ENCODE measurements at regions not wholly inside any gene's neighbourhood (a gene's known extent, or its start where the extent isn't known, plus 50 kb on each side); places are given as distances from the start of the nearest gene placed in this dataset.

GRCh38 chr1:80989455-80989854 is 811.3 kb upstream of the ADGRL2 start:
- peaks cover 2 to 3% of the 10 kb centered on the region in 2 donors for H3K9me3 Mint-ChIP-seq
- no peaks in the 10 kb centered on the region for H3K27me3 Mint-ChIP-seq (ENCODE audit: low read depth)
- no peaks in the 10 kb centered on the region for H3K4me1 Mint-ChIP-seq (ENCODE audit: low read depth)
- DNase-seq = no peak
- H3K4me3 Mint-ChIP-seq = no peak overlapping the region
- no peak for ATAC-seq (replicated peaks in 1 of 2)
- H3K36me3 Mint-ChIP-seq (ENCODE audit: insufficient read depth in 2 of 2) = no peaks in the 10 kb centered on the region
- no peak overlapping the region for H3K27ac Mint-ChIP-seq

GRCh38 chr1:80988926-80989325 is 811.8 kb upstream of the ADGRL2 start:
- Mint-ChIP-seq H3K4me3 (no peak overlapping the region), H3K4me1 (ENCODE audit: low read depth) (no peaks in the 10 kb centered on the region), H3K36me3 (ENCODE audit: insufficient read depth in 2 of 2) (no peaks in the 10 kb centered on the region), H3K27me3 (ENCODE audit: low read depth) (no peaks in the 10 kb centered on the region), H3K27ac (no peak overlapping the region), H3K9me3 (peaks cover 2 to 3% of the 10 kb centered on the region in 2 donors)
- ATAC-seq (replicated peaks in 1 of 2) = no peak
- no peak for DNase-seq

GRCh38 chr1:80987824-80988223 is 812.9 kb upstream of the ADGRL2 start:
- H3K27me3 Mint-ChIP-seq (ENCODE audit: low read depth) = no peaks in the 10 kb centered on the region

GRCh38 chr1:80987106-80987505 is 813.6 kb upstream of the ADGRL2 start:
- Mint-ChIP-seq H3K27me3 (ENCODE audit: low read depth) (no peaks in the 10 kb centered on the region), H3K27ac (no peak overlapping the region), H3K4me1 (ENCODE audit: low read depth) (no peaks in the 10 kb centered on the region), H3K4me3 (no peak overlapping the region), H3K9me3 (peaks cover 2 to 3% of the 10 kb centered on the region in 2 donors), H3K36me3 (ENCODE audit: insufficient read depth in 2 of 2) (no peaks in the 10 kb centered on the region)
- DNase-seq (no peak), ATAC-seq (replicated peaks in 1 of 2) (no peak)

More at GRCh38 chr1:80987824-80988223, 812.9 kb upstream of the ADGRL2 start:
- no peak overlapping the region for H3K4me3 Mint-ChIP-seq
- ATAC-seq (replicated peaks in 1 of 2) (no peak), DNase-seq (no peak)
- no peaks in the 10 kb centered on the region for H3K36me3 Mint-ChIP-seq (ENCODE audit: insufficient read depth in 2 of 2)
- H3K27ac Mint-ChIP-seq = no peak overlapping the region
- H3K4me1 Mint-ChIP-seq (ENCODE audit: low read depth) = no peaks in the 10 kb centered on the region
- peaks cover 2 to 3% of the 10 kb centered on the region in 2 donors for H3K9me3 Mint-ChIP-seq

GRCh38 chr1:80982831-80983230 is 817.9 kb upstream of the ADGRL2 start:
- H3K9me3 Mint-ChIP-seq = peaks cover 2 to 9% of the 10 kb centered on the region in 2 donors
- ATAC-seq (replicated peaks in 1 of 2) (no peak), DNase-seq (no peak)
- peaks cover 0 to 2% of the 10 kb centered on the region in 2 donors for H3K36me3 Mint-ChIP-seq (ENCODE audit: insufficient read depth in 2 of 2)
- no peaks in the 10 kb centered on the region for H3K4me1 Mint-ChIP-seq (ENCODE audit: low read depth)
- no peak overlapping the region for H3K27ac Mint-ChIP-seq
- no peaks in the 10 kb centered on the region for H3K27me3 Mint-ChIP-seq (ENCODE audit: low read depth)
- H3K4me3 Mint-ChIP-seq = no peak overlapping the region

GRCh38 chr1:80973101-80973500 is 827.6 kb upstream of the ADGRL2 start:
- Mint-ChIP-seq H3K27ac (no peak overlapping the region), H3K4me1 (ENCODE audit: low read depth) (no peaks in the 10 kb centered on the region), H3K4me3 (no peak overlapping the region), H3K27me3 (ENCODE audit: low read depth) (no peaks in the 10 kb centered on the region), H3K9me3 (peaks cover 4 to 6% of the 10 kb centered on the region in 2 donors), H3K36me3 (ENCODE audit: insufficient read depth in 2 of 2) (no peaks in the 10 kb centered on the region)
- no peak for DNase-seq
- ATAC-seq (replicated peaks in 1 of 2) = no peak

GRCh38 chr1:80966266-80966665 is 834.5 kb upstream of the ADGRL2 start:
- no peaks in the 10 kb centered on the region for H3K4me1 Mint-ChIP-seq (ENCODE audit: low read depth)
- H3K27me3 Mint-ChIP-seq (ENCODE audit: low read depth) = no peaks in the 10 kb centered on the region
- no peak for DNase-seq

GRCh38 chr1:80962564-80962963 is 838.2 kb upstream of the ADGRL2 start:
- ATAC-seq (replicated peaks in 1 of 2) (no peak), DNase-seq (no peak)
- H3K27ac Mint-ChIP-seq = no peak overlapping the region
- peaks cover 0 to 1% of the 10 kb centered on the region in 2 donors for H3K36me3 Mint-ChIP-seq (ENCODE audit: insufficient read depth in 2 of 2)
- peaks cover 4 to 7% of the 10 kb centered on the region in 2 donors for H3K9me3 Mint-ChIP-seq
- no peaks in the 10 kb centered on the region for H3K27me3 Mint-ChIP-seq (ENCODE audit: low read depth)
- H3K4me1 Mint-ChIP-seq (ENCODE audit: low read depth) = no peaks in the 10 kb centered on the region
- no peak overlapping the region for H3K4me3 Mint-ChIP-seq

More at GRCh38 chr1:80966266-80966665, 834.5 kb upstream of the ADGRL2 start:
- ATAC-seq (replicated peaks in 1 of 2) = no peak
- Mint-ChIP-seq H3K4me3 (no peak overlapping the region), H3K9me3 (peaks cover 3 to 9% of the 10 kb centered on the region in 2 donors), H3K36me3 (ENCODE audit: insufficient read depth in 2 of 2) (peaks cover 0 to 1% of the 10 kb centered on the region in 2 donors), H3K27ac (no peak overlapping the region)

GRCh38 chr1:80961464-80962190 is 839.1 kb upstream of the ADGRL2 start:
- no peak overlapping the region for H3K4me3 Mint-ChIP-seq
- no peaks in the 10 kb centered on the region for H3K27me3 Mint-ChIP-seq (ENCODE audit: low read depth)
- no peaks in the 10 kb centered on the region for H3K4me1 Mint-ChIP-seq (ENCODE audit: low read depth)
- ATAC-seq (replicated peaks in 1 of 2) (no peak), DNase-seq (no peak)
- peaks cover 4 to 7% of the 10 kb centered on the region in 2 donors for H3K9me3 Mint-ChIP-seq
- no peak overlapping the region for H3K27ac Mint-ChIP-seq
- peaks cover 0 to 1% of the 10 kb centered on the region in 2 donors for H3K36me3 Mint-ChIP-seq (ENCODE audit: insufficient read depth in 2 of 2)

- H3K27me3 Mint-ChIP-seq (ENCODE audit: low read depth) = no peaks in the 10 kb centered on the region
- DNase-seq = no peak
- H3K4me1 Mint-ChIP-seq (ENCODE audit: low read depth) = no peaks in the 10 kb centered on the region
- no peak overlapping the region for H3K27ac Mint-ChIP-seq
- H3K9me3 Mint-ChIP-seq = peaks cover 9 to 12% of the 10 kb centered on the region in 2 donors
- ATAC-seq (replicated peaks in 1 of 2) = no peak
- H3K4me3 Mint-ChIP-seq = no peak overlapping the region
- peaks cover 0 to 1% of the 10 kb centered on the region in 2 donors for H3K36me3 Mint-ChIP-seq (ENCODE audit: insufficient read depth in 2 of 2)
These were observed 867.4 kb upstream of the ADGRL2 start for GRCh38 chr1:80933346-80933745.

GRCh38 chr1:80931178-80931577 is 869.6 kb upstream of the ADGRL2 start:
- Mint-ChIP-seq H3K27ac (no peak overlapping the region), H3K4me1 (ENCODE audit: low read depth) (no peaks in the 10 kb centered on the region), H3K4me3 (no peak overlapping the region), H3K36me3 (ENCODE audit: insufficient read depth in 2 of 2) (peaks cover 0 to 6% of the 10 kb centered on the region in 2 donors), H3K27me3 (ENCODE audit: low read depth) (no peaks in the 10 kb centered on the region), H3K9me3 (peaks cover 11 to 15% of the 10 kb centered on the region in 2 donors)
- DNase-seq (no peak), ATAC-seq (replicated peaks in 1 of 2) (no peak)

GRCh38 chr1:80929868-80930508 is 870.7 kb upstream of the ADGRL2 start:
- H3K27ac Mint-ChIP-seq = no peak overlapping the region
- H3K4me1 Mint-ChIP-seq (ENCODE audit: low read depth) = no peaks in the 10 kb centered on the region
- peaks cover 0 to 6% of the 10 kb centered on the region in 2 donors for H3K36me3 Mint-ChIP-seq (ENCODE audit: insufficient read depth in 2 of 2)
- ATAC-seq (replicated peaks in 1 of 2) (no peak), DNase-seq (no peak)
- H3K27me3 Mint-ChIP-seq (ENCODE audit: low read depth) = no peaks in the 10 kb centered on the region
- H3K9me3 Mint-ChIP-seq = peaks cover 8 to 15% of the 10 kb centered on the region in 2 donors
- no peak overlapping the region for H3K4me3 Mint-ChIP-seq

- ATAC-seq (replicated peaks in 1 of 2) (no peak), DNase-seq (no peak)
- Mint-ChIP-seq H3K27me3 (ENCODE audit: low read depth) (no peaks in the 10 kb centered on the region), H3K36me3 (ENCODE audit: insufficient read depth in 2 of 2) (peaks cover 0 to 6% of the 10 kb centered on the region in 2 donors), H3K4me3 (no peak overlapping the region), H3K9me3 (peaks cover 8 to 11% of the 10 kb centered on the region in 2 donors), H3K27ac (no peak overlapping the region), H3K4me1 (ENCODE audit: low read depth) (no peaks in the 10 kb centered on the region)
These were observed 874.2 kb upstream of the ADGRL2 start for GRCh38 chr1:80926531-80926930.

Measured in activated T-cell treated with anti-CD3 and anti-CD28 coated beads, Interleukin-2, amount 50 U/mL, for 72 hours (primary cell).